ENCODE measurements at regions not wholly inside any gene's neighbourhood (a gene's known extent, or its start where the extent isn't known, plus 50 kb on each side); places are given as distances from the start of the nearest gene placed in this dataset.

DNA sequence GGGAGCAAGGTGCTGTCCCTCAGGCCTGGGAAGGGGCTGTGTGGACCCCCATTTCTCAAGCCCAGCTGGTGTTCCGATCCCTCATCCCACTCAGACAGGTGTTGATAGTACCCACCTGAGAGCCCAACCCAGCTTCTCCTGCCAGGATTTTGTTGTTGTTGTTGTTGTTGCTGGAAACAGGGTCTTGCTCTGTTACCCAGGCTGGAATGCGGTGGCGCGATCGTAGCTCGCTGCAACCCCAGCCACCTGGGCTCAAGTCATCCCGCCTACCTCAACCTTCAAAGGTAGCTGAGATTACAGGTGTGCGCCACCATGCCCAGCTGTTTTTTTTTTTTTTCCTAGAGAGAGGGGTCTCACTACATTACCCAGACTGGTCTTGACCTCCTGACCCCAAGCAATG lies 209.9 kb downstream of the PHETA1 start:
- peaks cover 12% of the 10 kb centered on the region for H3K36me3 Mint-ChIP-seq (ENCODE audit: insufficient read depth)
- H3K27ac Mint-ChIP-seq, result no peak overlapping the region
- TF ChIP-seq, protein P1, sequence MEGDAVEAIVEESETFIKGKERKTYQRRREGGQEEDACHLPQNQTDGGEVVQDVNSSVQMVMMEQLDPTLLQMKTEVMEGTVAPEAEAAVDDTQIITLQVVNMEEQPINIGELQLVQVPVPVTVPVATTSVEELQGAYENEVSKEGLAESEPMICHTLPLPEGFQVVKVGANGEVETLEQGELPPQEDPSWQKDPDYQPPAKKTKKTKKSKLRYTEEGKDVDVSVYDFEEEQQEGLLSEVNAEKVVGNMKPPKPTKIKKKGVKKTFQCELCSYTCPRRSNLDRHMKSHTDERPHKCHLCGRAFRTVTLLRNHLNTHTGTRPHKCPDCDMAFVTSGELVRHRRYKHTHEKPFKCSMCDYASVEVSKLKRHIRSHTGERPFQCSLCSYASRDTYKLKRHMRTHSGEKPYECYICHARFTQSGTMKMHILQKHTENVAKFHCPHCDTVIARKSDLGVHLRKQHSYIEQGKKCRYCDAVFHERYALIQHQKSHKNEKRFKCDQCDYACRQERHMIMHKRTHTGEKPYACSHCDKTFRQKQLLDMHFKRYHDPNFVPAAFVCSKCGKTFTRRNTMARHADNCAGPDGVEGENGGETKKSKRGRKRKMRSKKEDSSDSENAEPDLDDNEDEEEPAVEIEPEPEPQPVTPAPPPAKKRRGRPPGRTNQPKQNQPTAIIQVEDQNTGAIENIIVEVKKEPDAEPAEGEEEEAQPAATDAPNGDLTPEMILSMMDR (IDR thresholded peaks at IDR 0.05; ENCODE audit: unreplicated experiment), result no peak
- no peak for DNase-seq (ENCODE audit: low spot score, unreplicated experiment)
- H3K27me3 Mint-ChIP-seq, result no peaks in the 10 kb centered on the region
- peaks cover 2% of the 10 kb centered on the region for H3K9me3 Mint-ChIP-seq (ENCODE audit: low read depth)
- H3K4me3 Mint-ChIP-seq (ENCODE audit: low read depth), result no peak overlapping the region
- peaks cover 14% of the 10 kb centered on the region for H3K4me1 Mint-ChIP-seq (ENCODE audit: low read depth)

DNA sequence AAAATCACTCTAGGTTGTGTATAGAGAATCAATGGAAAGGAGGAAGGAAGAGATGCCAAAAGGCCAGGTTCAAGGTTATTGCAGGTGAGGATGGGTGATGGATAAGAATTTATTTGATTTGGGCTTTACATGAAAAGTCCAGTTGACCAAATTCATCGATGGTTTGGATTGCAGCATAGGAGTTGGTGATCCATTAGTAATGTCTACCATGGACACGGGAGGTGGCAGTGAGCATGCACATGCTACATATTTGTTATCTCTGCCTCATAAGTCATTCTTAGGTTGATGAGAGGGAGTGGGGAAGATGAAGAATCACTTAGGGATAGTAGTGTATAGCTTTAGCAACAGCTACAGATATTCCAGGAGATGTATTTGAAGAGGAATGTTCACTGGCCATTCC lies 211.4 kb downstream of the PHETA1 start:
- TF ChIP-seq, protein P1 (IDR thresholded peaks at IDR 0.05; ENCODE audit: unreplicated experiment), result no peak
- no peaks in the 10 kb centered on the region for H3K27me3 Mint-ChIP-seq
- peaks cover 2% of the 10 kb centered on the region for H3K9me3 Mint-ChIP-seq (ENCODE audit: low read depth)
- H3K36me3 Mint-ChIP-seq (ENCODE audit: insufficient read depth), result peaks cover 13% of the 10 kb centered on the region
- H3K4me1 Mint-ChIP-seq (ENCODE audit: low read depth), result peaks cover 14% of the 10 kb centered on the region
- no peak overlapping the region for H3K27ac Mint-ChIP-seq
- no peak overlapping the region for H3K4me3 Mint-ChIP-seq (ENCODE audit: low read depth)
- no peak for DNase-seq (ENCODE audit: low spot score, unreplicated experiment)

DNA sequence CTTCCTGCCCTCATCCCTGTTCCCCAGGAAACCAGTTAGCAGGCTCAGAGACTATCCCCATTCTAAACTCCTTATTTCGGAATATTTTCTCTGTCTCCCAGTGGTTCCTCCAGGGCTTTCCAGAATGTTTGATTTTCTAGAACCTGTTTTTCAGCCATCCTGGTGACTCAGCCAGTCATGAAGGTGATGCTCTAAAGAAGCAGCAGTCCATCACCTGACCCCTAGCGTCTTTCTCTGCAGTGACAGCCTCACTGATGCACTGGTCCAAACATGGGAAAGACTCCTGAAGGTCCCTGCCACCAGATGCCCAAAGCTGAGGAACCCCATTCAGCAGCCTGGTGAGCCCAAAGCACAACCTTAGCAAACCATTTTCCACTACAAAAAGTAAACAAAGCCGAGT lies 212.6 kb downstream of the PHETA1 start:
- Mint-ChIP-seq H3K27ac (no peak overlapping the region), H3K4me1 (ENCODE audit: low read depth) (peaks cover 15% of the 10 kb centered on the region), H3K9me3 (ENCODE audit: low read depth) (peaks cover 2% of the 10 kb centered on the region), H3K4me3 (ENCODE audit: low read depth) (no peak overlapping the region), H3K27me3 (no peaks in the 10 kb centered on the region), H3K36me3 (ENCODE audit: insufficient read depth) (peaks cover 13% of the 10 kb centered on the region)
- no peak for DNase-seq (ENCODE audit: low spot score, unreplicated experiment)
- TF ChIP-seq, protein P1 (IDR thresholded peaks at IDR 0.05; ENCODE audit: unreplicated experiment), result no peak

DNA sequence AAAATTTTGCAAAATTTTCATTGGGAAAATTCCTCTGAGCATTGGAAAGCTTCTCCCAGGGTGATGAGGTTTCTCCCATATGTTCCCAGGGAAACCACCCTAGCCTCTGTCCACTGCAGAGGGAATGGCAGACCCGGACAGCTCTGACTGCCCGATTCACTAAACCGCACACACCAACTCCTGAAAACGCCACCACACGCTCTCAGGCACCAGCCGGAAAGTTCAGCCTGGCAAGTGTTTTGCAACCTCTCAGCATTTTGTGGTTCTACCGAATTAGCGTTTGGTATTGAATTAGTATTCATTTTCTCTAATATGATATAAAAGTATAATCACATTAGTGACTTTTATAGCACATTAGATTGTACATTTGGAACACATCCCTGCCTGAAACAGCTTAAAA lies 213.4 kb downstream of the PHETA1 start:
- H3K36me3 Mint-ChIP-seq (ENCODE audit: insufficient read depth), result peaks cover 14% of the 10 kb centered on the region
- no peaks in the 10 kb centered on the region for H3K27me3 Mint-ChIP-seq
- H3K27ac Mint-ChIP-seq, result no peak overlapping the region
- H3K4me3 Mint-ChIP-seq (ENCODE audit: low read depth), result no peak overlapping the region
- DNase-seq (ENCODE audit: low spot score, unreplicated experiment), result no peak
- TF ChIP-seq, protein P1 (IDR thresholded peaks at IDR 0.05; ENCODE audit: unreplicated experiment), result no peak
- H3K9me3 Mint-ChIP-seq (ENCODE audit: low read depth), result peaks cover 2% of the 10 kb centered on the region
- H3K4me1 Mint-ChIP-seq (ENCODE audit: low read depth), result peaks cover 16% of the 10 kb centered on the region

DNA sequence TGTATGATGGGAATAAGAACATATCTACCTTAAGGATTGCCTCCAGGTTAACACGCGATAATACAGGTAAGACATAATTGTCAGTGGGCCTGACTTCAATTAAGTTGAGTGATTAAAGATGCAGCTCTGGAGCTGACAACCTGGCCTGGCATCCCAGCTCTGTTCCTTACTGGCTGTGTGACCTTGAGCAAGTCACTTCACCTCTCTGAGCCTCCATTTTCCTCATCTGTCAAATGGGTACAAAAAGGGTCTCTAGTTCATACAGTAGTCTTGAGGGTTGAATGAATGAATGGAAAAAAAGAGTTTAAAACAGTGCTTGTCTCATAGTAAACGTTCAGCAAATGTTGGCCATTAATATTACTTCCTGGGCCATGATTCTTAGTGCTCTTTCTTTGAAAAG lies 213.9 kb downstream of the PHETA1 start:
- Mint-ChIP-seq H3K9me3 (ENCODE audit: low read depth) (peaks cover 2% of the 10 kb centered on the region), H3K4me1 (ENCODE audit: low read depth) (peaks cover 12% of the 10 kb centered on the region), H3K4me3 (ENCODE audit: low read depth) (no peak overlapping the region), H3K27me3 (no peaks in the 10 kb centered on the region), H3K27ac (no peak overlapping the region), H3K36me3 (ENCODE audit: insufficient read depth) (peaks cover 14% of the 10 kb centered on the region)
- DNase-seq (ENCODE audit: low spot score, unreplicated experiment), result no peak
- TF ChIP-seq, protein P1 (IDR thresholded peaks at IDR 0.05; ENCODE audit: unreplicated experiment), result no peak

Data from progenitor cell of endocrine pancreas (in vitro differentiated cells).